D721Med (cell line): ENCODE measurements at regions not wholly inside any gene's neighbourhood (a gene's known extent, or its start where the extent isn't known, plus 50 kb on each side); places are given as distances from the start of the nearest gene placed in this dataset.

Source experiments
- DNase-seq: peaks from one replicate; pipeline ENCODE4 v3.0.0; 2011; ENCODE audit warnings: low spot score; ENCODE audit not compliant: insufficient read length
- FAIRE-seq: peaks from 2 replicates; lab custom pipeline; 2011; peaks lifted over from hg19 to GRCh38; lab: Jason Lieb, UNC
- CTCF ChIP-seq: IDR thresholded peaks from 2 replicates; pipeline ENCODE4 v1.5.1; 2012; ENCODE audit warnings: mild to moderate bottlenecking, control low read depth; ENCODE audit not compliant: insufficient read depth; ENCODE audit errors: missing control alignments

GRCh38 chr5:147057051-147057450, 177.8 kb upstream of the STK32A start:
- no peak for TF ChIP-seq CTCF
- FAIRE-seq, result no peak
- no peak for DNase-seq

GRCh38 chr5:147061431-147061830, 173.4 kb upstream of the STK32A start:
- no peak for TF ChIP-seq CTCF
- DNase-seq (no peak), FAIRE-seq (no peak)

- no peak for FAIRE-seq
- no peak for TF ChIP-seq CTCF
- DNase-seq, result no peak
These were observed 172.4 kb upstream of the STK32A start for GRCh38 chr5:147062427-147062826.

GRCh38 chr5:147063943-147064342, 170.9 kb upstream of the STK32A start:
- TF ChIP-seq CTCF, result no peak
- DNase-seq (no peak), FAIRE-seq (no peak)

- no peak for TF ChIP-seq CTCF
- no peak for FAIRE-seq
- DNase-seq, result no peak
These were observed 169.8 kb upstream of the STK32A start for GRCh38 chr5:147065071-147065470.

- DNase-seq (no peak), FAIRE-seq (no peak)
- no peak for TF ChIP-seq CTCF
These were observed 165.8 kb upstream of the STK32A start for GRCh38 chr5:147068998-147069397.

GRCh38 chr5:147072622-147073021, 162.2 kb upstream of the STK32A start:
- DNase-seq (no peak), FAIRE-seq (no peak)
- no peak for TF ChIP-seq CTCF
